ENCODE measurements at regions not wholly inside any gene's neighbourhood (a gene's known extent, or its start where the extent isn't known, plus 50 kb on each side); places are given as distances from the start of the nearest gene placed in this dataset.

DNA sequence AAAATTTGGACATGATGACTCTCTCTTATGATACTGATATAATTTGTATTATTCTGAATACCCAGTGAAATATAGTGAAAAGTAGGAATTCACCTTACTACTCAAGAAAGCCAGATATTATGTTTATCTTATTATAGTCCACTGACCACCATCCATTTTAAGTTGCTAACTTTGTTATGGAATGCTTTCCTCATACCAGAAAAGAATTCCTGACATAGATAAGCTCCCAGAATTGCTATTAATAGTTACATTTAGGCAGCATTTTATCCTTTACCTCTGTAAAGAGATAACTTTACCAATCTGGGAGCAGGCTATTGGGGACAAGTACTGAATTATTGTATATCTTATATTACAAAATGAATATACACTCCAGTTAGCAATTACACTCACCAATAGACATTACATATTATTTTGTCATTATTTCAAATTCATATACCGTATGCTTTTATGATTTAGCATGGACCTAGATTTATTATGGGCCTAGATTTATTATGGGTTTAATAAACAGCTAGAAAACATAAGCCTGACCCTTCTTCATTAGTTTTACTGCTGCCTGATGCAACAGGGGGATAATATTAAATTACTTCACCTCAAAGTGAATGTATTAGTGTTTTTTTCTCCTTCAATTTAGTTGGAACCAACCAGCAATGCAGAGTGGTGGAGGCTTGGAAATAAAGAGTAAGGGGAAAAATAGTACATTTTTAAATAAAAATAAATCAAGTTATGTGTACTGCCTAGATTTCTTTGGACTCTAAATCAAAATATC lies 1886.1 kb downstream of the PCDH9 start:
- ATAC-seq (no peak), DNase-seq (no peak)
- Histone ChIP-seq H3K9me3 (no peaks in the 10 kb centered on the region), H3K36me3 (replicated peaks in 1 of 2; ENCODE audit: insufficient read depth in 1 of 2, low read depth in 2 of 2) (no peaks in the 10 kb centered on the region), H3K4me1 (no peaks in the 10 kb centered on the region), H3K4me3 (no peak overlapping the region), H3K27me3 (no peaks in the 10 kb centered on the region), H3K27ac (no peak overlapping the region)
- TF ChIP-seq, protein P1, sequence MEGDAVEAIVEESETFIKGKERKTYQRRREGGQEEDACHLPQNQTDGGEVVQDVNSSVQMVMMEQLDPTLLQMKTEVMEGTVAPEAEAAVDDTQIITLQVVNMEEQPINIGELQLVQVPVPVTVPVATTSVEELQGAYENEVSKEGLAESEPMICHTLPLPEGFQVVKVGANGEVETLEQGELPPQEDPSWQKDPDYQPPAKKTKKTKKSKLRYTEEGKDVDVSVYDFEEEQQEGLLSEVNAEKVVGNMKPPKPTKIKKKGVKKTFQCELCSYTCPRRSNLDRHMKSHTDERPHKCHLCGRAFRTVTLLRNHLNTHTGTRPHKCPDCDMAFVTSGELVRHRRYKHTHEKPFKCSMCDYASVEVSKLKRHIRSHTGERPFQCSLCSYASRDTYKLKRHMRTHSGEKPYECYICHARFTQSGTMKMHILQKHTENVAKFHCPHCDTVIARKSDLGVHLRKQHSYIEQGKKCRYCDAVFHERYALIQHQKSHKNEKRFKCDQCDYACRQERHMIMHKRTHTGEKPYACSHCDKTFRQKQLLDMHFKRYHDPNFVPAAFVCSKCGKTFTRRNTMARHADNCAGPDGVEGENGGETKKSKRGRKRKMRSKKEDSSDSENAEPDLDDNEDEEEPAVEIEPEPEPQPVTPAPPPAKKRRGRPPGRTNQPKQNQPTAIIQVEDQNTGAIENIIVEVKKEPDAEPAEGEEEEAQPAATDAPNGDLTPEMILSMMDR (IDR thresholded peaks at IDR 0.05), result no peak
- no peak for TF ChIP-seq POLR2A (IDR thresholded peaks at IDR 0.05)
- intact Hi-C loops (cut with DNase I), result no loop called here
- WGBS, 2 donors, result 29 to 80% methylated on average over 1 of the region's 1 CpG

DNA sequence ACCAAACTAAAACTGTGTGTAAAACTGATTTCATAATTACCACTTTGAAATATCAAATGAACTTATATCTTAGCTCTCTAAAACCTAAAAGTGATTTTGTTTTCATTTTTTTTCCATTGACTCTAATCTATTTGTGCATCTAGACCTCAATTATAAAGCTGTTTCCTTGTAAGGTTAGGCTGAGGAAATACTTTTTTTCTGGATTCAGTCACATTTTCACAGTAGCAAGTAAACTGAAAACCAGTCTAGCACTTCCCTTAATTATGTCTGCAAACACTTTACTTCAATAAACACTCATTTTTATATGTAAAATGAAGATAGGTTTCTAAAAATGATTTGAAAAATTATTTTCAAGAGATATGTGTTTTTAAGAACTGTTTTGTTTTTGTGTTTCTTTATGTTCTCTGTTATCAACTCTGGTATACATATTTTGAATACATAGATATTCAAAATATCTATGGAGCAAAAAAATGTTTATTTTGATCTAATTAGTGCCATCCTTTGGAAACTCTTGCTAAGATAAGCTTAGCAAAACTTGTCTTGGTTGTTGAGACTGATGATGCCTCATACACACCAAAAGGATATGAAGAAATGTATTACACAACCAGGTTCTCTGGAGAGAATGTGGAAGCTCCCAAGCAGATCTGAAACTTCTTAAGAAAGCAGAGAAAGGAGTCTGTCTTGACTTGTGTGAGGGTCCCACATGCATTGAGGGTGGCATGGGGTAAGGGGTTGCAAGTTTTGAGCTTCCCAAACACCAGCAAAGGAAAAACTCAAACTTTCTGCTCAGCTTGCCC lies 1887.4 kb downstream of the PCDH9 start:
- H3K4me3 ChIP-seq, result no peak overlapping the region
- TF ChIP-seq, protein P1 (IDR thresholded peaks at IDR 0.05), result no peak
- no peak for TF ChIP-seq POLR2A (IDR thresholded peaks at IDR 0.05)
- H3K9me3 ChIP-seq, result no peaks in the 10 kb centered on the region
- ATAC-seq (no peak), DNase-seq (no peak)
- H3K36me3 ChIP-seq (replicated peaks in 1 of 2; ENCODE audit: insufficient read depth in 1 of 2, low read depth in 2 of 2), result no peaks in the 10 kb centered on the region
- no peaks in the 10 kb centered on the region for H3K4me1 ChIP-seq
- no peak overlapping the region for H3K27ac ChIP-seq
- no peaks in the 10 kb centered on the region for H3K27me3 ChIP-seq
- intact Hi-C loops (cut with DNase I), result no loop called here

DNA sequence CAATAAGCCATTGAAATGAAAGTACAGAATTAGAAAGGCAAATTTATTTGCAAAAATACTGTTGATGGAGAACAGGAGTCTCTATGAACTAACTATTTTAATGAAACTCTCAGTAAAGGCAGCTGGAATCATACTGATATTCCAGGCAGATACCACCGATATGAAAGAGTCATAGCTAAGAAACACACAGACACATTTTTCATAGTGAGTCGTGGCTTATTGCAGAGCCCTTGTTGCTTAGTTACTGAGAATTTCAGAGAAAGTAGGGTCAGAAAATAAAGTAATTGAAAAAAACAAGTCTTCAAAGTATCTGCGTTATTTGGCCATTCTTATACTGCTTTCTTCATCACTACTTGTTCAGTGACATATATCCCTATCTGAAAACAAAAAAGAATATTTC lies 1890.9 kb downstream of the PCDH9 start:
- Histone ChIP-seq H3K9me3 (no peaks in the 10 kb centered on the region), H3K4me3 (no peak overlapping the region), H3K27ac (no peak overlapping the region), H3K36me3 (replicated peaks in 1 of 2; ENCODE audit: insufficient read depth in 1 of 2, low read depth in 2 of 2) (no peaks in the 10 kb centered on the region), H3K27me3 (no peaks in the 10 kb centered on the region), H3K4me1 (no peaks in the 10 kb centered on the region)
- WGBS, 2 donors, result 57 to 66% methylated on average over 3 of the region's 3 CpGs
- intact Hi-C loops (cut with DNase I), result no loop called here
- TF ChIP-seq POLR2A (IDR thresholded peaks at IDR 0.05), result no peak
- TF ChIP-seq, protein P1 (IDR thresholded peaks at IDR 0.05), result no peak
- ATAC-seq (no peak), DNase-seq (no peak)

DNA sequence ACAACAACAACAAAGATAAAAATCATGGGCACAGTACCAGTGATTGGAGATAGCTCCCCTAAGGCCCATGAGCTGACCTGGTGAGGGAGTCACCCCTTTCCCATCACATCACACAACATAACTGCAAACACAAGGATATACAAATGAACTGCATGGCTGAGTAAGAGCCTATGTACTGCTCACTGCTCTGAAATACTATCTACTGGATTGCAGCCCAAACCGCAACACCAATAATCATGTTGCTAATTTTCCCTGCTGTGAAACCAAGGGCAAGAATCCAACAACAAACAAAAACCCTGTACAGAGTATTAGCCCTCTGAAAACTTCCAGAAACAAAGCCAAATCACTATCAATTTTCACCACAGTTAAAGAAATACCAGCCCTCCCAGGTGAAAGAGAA lies 1893.2 kb downstream of the PCDH9 start:
- no peak for DNase-seq
- Histone ChIP-seq H3K4me1 (no peaks in the 10 kb centered on the region), H3K36me3 (replicated peaks in 1 of 2; ENCODE audit: insufficient read depth in 1 of 2, low read depth in 2 of 2) (no peaks in the 10 kb centered on the region), H3K9me3 (no peaks in the 10 kb centered on the region), H3K27ac (no peak overlapping the region), H3K27me3 (no peaks in the 10 kb centered on the region), H3K4me3 (no peak overlapping the region)
- intact Hi-C loops (cut with DNase I), result no loop called here
- TF ChIP-seq, protein P1 (IDR thresholded peaks at IDR 0.05), result no peak
- no peak for TF ChIP-seq POLR2A (IDR thresholded peaks at IDR 0.05)
- 50 to 54% methylated on average over 1 of the region's 1 CpG for WGBS, 2 donors
- no peak for ATAC-seq
